GM12865 (cell line): ENCODE measurements at regions not wholly inside any gene's neighbourhood (a gene's known extent, or its start where the extent isn't known, plus 50 kb on each side); places are given as distances from the start of the nearest gene placed in this dataset.

Experiments used
- DNase-seq: peaks from one replicate; pipeline ENCODE4 v3.0.0; 2010; ENCODE audit warnings: low read depth
- H3K4me3 ChIP-seq: 2 replicates; pipeline ENCODE4 v1.5.1; 2011; ENCODE audit warnings: mild to moderate bottlenecking, low read depth, low read length, control low read depth
- CTCF ChIP-seq: IDR thresholded peaks from 2 replicates; pipeline ENCODE4 v1.5.1; 2011; ENCODE audit warnings: low read length, control low read depth, low read depth, inconsistent platforms; ENCODE audit not compliant: insufficient read depth; ENCODE audit errors: missing control alignments

GRCh38 chr6:82568290-82568993 lies 204.8 kb downstream of the TPBG start:
- peak; percentile 92 for DNase-seq
- TF ChIP-seq CTCF = no peak
- no peak overlapping the region for H3K4me3 ChIP-seq

GRCh38 chr6:82569022-82569421 lies 205.4 kb downstream of the TPBG start:
- TF ChIP-seq CTCF = no peak
- no peak for DNase-seq
- no peak overlapping the region for H3K4me3 ChIP-seq

GRCh38 chr6:82570083-82570482 lies 206.5 kb downstream of the TPBG start:
- no peak for DNase-seq
- no peak for TF ChIP-seq CTCF
- H3K4me3 ChIP-seq = no peak overlapping the region

- TF ChIP-seq CTCF = no peak
- no peak overlapping the region for H3K4me3 ChIP-seq
- no peak for DNase-seq
Observed at GRCh38 chr6:82571455-82571854, 207.8 kb downstream of the TPBG start.

GRCh38 chr6:82573254-82573972 lies 209.8 kb downstream of the TPBG start:
- DNase-seq = no peak
- H3K4me3 ChIP-seq = no peak overlapping the region
- TF ChIP-seq CTCF = no peak

GRCh38 chr6:82576284-82576683 lies 212.7 kb downstream of the TPBG start:
- H3K4me3 ChIP-seq = no peak overlapping the region
- no peak for DNase-seq
- TF ChIP-seq CTCF = no peak
